ENCODE measurements at regions not wholly inside any gene's neighbourhood (a gene's known extent, or its start where the extent isn't known, plus 50 kb on each side); places are given as distances from the start of the nearest gene placed in this dataset.

- no peak for TF ChIP-seq CTCF (IDR thresholded peaks at IDR 0.05; ENCODE audit: insufficient read depth, low read length, poor library complexity, severe bottlenecking)
- no peak for DNase-seq (ENCODE audit: low read depth)
- H3K27me3 ChIP-seq (ENCODE audit: control insufficient read depth, insufficient read depth, low read length): no peaks in the 10 kb centered on the region
- no peaks in the 10 kb centered on the region for H3K36me3 ChIP-seq (ENCODE audit: control insufficient read depth, insufficient read depth, low read length)
- no peak overlapping the region for H3K4me3 ChIP-seq (ENCODE audit: low read depth, low read length)
Measured at GRCh38 chr16:79395591-79395990, 204.9 kb downstream of the MAF start.

GRCh38 chr16:79394206-79394605 is 206.3 kb downstream of the MAF start:
- no peaks in the 10 kb centered on the region for H3K36me3 ChIP-seq (ENCODE audit: control insufficient read depth, insufficient read depth, low read length)
- H3K27me3 ChIP-seq (ENCODE audit: control insufficient read depth, insufficient read depth, low read length): no peaks in the 10 kb centered on the region
- TF ChIP-seq CTCF (IDR thresholded peaks at IDR 0.05; ENCODE audit: insufficient read depth, low read length, poor library complexity, severe bottlenecking): no peak
- no peak overlapping the region for H3K4me3 ChIP-seq (ENCODE audit: low read depth, low read length)
- no peak for DNase-seq (ENCODE audit: low read depth)

GRCh38 chr16:79393564-79393963 is 207.0 kb downstream of the MAF start:
- no peak for DNase-seq (ENCODE audit: low read depth)
- H3K27me3 ChIP-seq (ENCODE audit: control insufficient read depth, insufficient read depth, low read length): no peaks in the 10 kb centered on the region
- H3K4me3 ChIP-seq (ENCODE audit: low read depth, low read length): no peak overlapping the region
- H3K36me3 ChIP-seq (ENCODE audit: control insufficient read depth, insufficient read depth, low read length): no peaks in the 10 kb centered on the region
- no peak for TF ChIP-seq CTCF (IDR thresholded peaks at IDR 0.05; ENCODE audit: insufficient read depth, low read length, poor library complexity, severe bottlenecking)

- Histone ChIP-seq H3K4me3 (ENCODE audit: low read depth, low read length) (no peak overlapping the region), H3K27me3 (ENCODE audit: control insufficient read depth, insufficient read depth, low read length) (no peaks in the 10 kb centered on the region), H3K36me3 (ENCODE audit: control insufficient read depth, insufficient read depth, low read length) (no peaks in the 10 kb centered on the region)
- DNase-seq (ENCODE audit: low read depth): no peak
- no peak for TF ChIP-seq CTCF (IDR thresholded peaks at IDR 0.05; ENCODE audit: insufficient read depth, low read length, poor library complexity, severe bottlenecking)
Measured at GRCh38 chr16:79393127-79393526, 207.4 kb downstream of the MAF start.

- Histone ChIP-seq H3K4me3 (ENCODE audit: low read depth, low read length) (no peak overlapping the region), H3K27me3 (ENCODE audit: control insufficient read depth, insufficient read depth, low read length) (no peaks in the 10 kb centered on the region), H3K36me3 (ENCODE audit: control insufficient read depth, insufficient read depth, low read length) (no peaks in the 10 kb centered on the region)
- no peak for DNase-seq (ENCODE audit: low read depth)
- TF ChIP-seq CTCF (IDR thresholded peaks at IDR 0.05; ENCODE audit: insufficient read depth, low read length, poor library complexity, severe bottlenecking): no peak
Measured at GRCh38 chr16:79392081-79392480, 208.5 kb downstream of the MAF start.

- no peak for DNase-seq (ENCODE audit: low read depth)
- H3K27me3 ChIP-seq (ENCODE audit: control insufficient read depth, insufficient read depth, low read length): no peaks in the 10 kb centered on the region
Measured at GRCh38 chr16:79391395-79391794, 209.1 kb downstream of the MAF start.

More at GRCh38 chr16:79391395-79391794, 209.1 kb downstream of the MAF start:
- no peak for TF ChIP-seq CTCF (IDR thresholded peaks at IDR 0.05; ENCODE audit: insufficient read depth, low read length, poor library complexity, severe bottlenecking)
- Histone ChIP-seq H3K36me3 (ENCODE audit: control insufficient read depth, insufficient read depth, low read length) (no peaks in the 10 kb centered on the region), H3K4me3 (ENCODE audit: low read depth, low read length) (no peak overlapping the region)
